ENCODE measurements at regions not wholly inside any gene's neighbourhood (a gene's known extent, or its start where the extent isn't known, plus 50 kb on each side); places are given as distances from the start of the nearest gene placed in this dataset.

DNA sequence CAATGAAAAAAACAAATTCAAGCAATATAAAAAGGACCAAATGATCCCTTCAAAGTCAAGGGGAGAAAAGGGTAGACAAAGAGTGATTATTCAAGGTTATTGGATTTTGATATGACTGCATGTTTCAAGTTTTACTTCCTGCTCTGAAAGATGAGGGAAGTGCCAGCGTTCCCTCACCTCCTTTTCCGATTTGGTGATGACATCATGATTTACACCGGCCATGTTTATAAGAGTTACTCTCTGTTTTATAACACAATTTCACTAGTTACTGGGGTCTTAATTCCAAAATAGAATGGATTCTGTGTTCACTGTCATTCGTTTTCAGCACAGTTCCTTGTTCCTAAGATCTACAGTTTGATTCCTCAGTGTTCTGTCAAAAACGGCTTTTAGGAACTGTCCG, 60.5 kb upstream of the CPXM2 start:
- no peaks in the 10 kb centered on the region for H3K4me1 Mint-ChIP-seq
- no peak overlapping the region for H3K4me3 ChIP-seq (ENCODE audit: control insufficient read depth in 1 of 2, extremely low read depth in 1 of 2, low read length in 1 of 2)
- no peak overlapping the region for H3K27ac ChIP-seq (ENCODE audit: low read length)
- no peak overlapping the region for H3K27ac Mint-ChIP-seq
- H3K36me3 ChIP-seq (ENCODE audit: control insufficient read depth in 2 of 2, extremely low read depth in 1 of 2, insufficient read depth in 1 of 2, low read length in 1 of 2), result no peaks in the 10 kb centered on the region
- no peaks in the 10 kb centered on the region for H3K4me1 ChIP-seq (ENCODE audit: control insufficient read depth in 1 of 2, extremely low read depth in 1 of 2, insufficient read depth in 2 of 2, low read length in 2 of 2)
- ChIA-PET POLR2A (no interaction called here), CTCF (no interaction called here)
- H3K27me3 Mint-ChIP-seq, result peaks cover 8 to 19% of the 10 kb centered on the region in 2 donors
- no peak for DNase-seq
- no peaks in the 10 kb centered on the region for H3K9me3 Mint-ChIP-seq
- no peak for ATAC-seq (replicated peaks in 1 of 4)
- H3K4me3 Mint-ChIP-seq, result no peak overlapping the region
- WGBS (ENCODE audit: insufficient coverage), result 63% methylated on average over 1 of the region's 6 CpGs
- H3K36me3 Mint-ChIP-seq, result no peaks in the 10 kb centered on the region
- peaks cover 2 to 16% of the 10 kb centered on the region in 2 experiments for H3K27me3 ChIP-seq (replicated peaks in 1 of 2; ENCODE audit: control insufficient read depth in 2 of 2, extremely low read depth in 1 of 2, insufficient read depth in 2 of 2, low read length in 1 of 2)
- H3K9me3 ChIP-seq, result no peaks in the 10 kb centered on the region

- H3K9me3 Mint-ChIP-seq, result no peaks in the 10 kb centered on the region
- no peak for DNase-seq
- H3K27me3 Mint-ChIP-seq, result peaks cover 8 to 19% of the 10 kb centered on the region in 2 donors
- no peaks in the 10 kb centered on the region for H3K4me1 Mint-ChIP-seq
- no peak overlapping the region for H3K4me3 Mint-ChIP-seq
- H3K4me3 ChIP-seq (ENCODE audit: control insufficient read depth in 1 of 2, extremely low read depth in 1 of 2, low read length in 1 of 2), result no peak overlapping the region
- POLR2A ChIA-PET, result no interaction called here
- peaks cover 2 to 16% of the 10 kb centered on the region in 2 experiments for H3K27me3 ChIP-seq (replicated peaks in 1 of 2; ENCODE audit: control insufficient read depth in 2 of 2, extremely low read depth in 1 of 2, insufficient read depth in 2 of 2, low read length in 1 of 2)
- ATAC-seq (replicated peaks in 1 of 4), result no peak
- CTCF ChIA-PET, result no interaction called here
- H3K27ac ChIP-seq (ENCODE audit: low read length), result no peak overlapping the region
- H3K36me3 Mint-ChIP-seq, result no peaks in the 10 kb centered on the region
- H3K36me3 ChIP-seq (ENCODE audit: control insufficient read depth in 2 of 2, extremely low read depth in 1 of 2, insufficient read depth in 1 of 2, low read length in 1 of 2), result no peaks in the 10 kb centered on the region
- no peaks in the 10 kb centered on the region for H3K9me3 ChIP-seq
- H3K27ac Mint-ChIP-seq, result no peak overlapping the region
- no peaks in the 10 kb centered on the region for H3K4me1 ChIP-seq (ENCODE audit: control insufficient read depth in 1 of 2, extremely low read depth in 1 of 2, insufficient read depth in 2 of 2, low read length in 2 of 2)
- WGBS (ENCODE audit: insufficient coverage), result 59% methylated on average over 3 of the region's 9 CpGs
These were observed 56.6 kb upstream of the CPXM2 start for GRCh38 chr10:123948030-123948823.

GRCh38 chr10:123945325-123945920, 53.8 kb upstream of the CPXM2 start:
- H3K27ac Mint-ChIP-seq, result no peak overlapping the region
- no peaks in the 10 kb centered on the region for H3K9me3 ChIP-seq
- CTCF ChIA-PET, result no interaction called here
- ATAC-seq (replicated peaks in 1 of 4), result no peak
- POLR2A ChIA-PET, result no interaction called here
- no peak overlapping the region for H3K4me3 ChIP-seq (ENCODE audit: control insufficient read depth in 1 of 2, extremely low read depth in 1 of 2, low read length in 1 of 2)
- H3K36me3 ChIP-seq (ENCODE audit: control insufficient read depth in 2 of 2, extremely low read depth in 1 of 2, insufficient read depth in 1 of 2, low read length in 1 of 2), result no peaks in the 10 kb centered on the region
- H3K27ac ChIP-seq (ENCODE audit: low read length), result no peak overlapping the region
- no peak for DNase-seq
- no peaks in the 10 kb centered on the region for H3K4me1 Mint-ChIP-seq
- 73% methylated on average over 2 of the region's 8 CpGs for WGBS (ENCODE audit: insufficient coverage)
- H3K36me3 Mint-ChIP-seq, result no peaks in the 10 kb centered on the region
- H3K4me1 ChIP-seq (ENCODE audit: control insufficient read depth in 1 of 2, extremely low read depth in 1 of 2, insufficient read depth in 2 of 2, low read length in 2 of 2), result no peaks in the 10 kb centered on the region
- peaks cover 0 to 12% of the 10 kb centered on the region in 2 experiments for H3K27me3 ChIP-seq (replicated peaks in 1 of 2; ENCODE audit: control insufficient read depth in 2 of 2, extremely low read depth in 1 of 2, insufficient read depth in 2 of 2, low read length in 1 of 2)
- no peak overlapping the region for H3K4me3 Mint-ChIP-seq
- no peaks in the 10 kb centered on the region for H3K9me3 Mint-ChIP-seq
- peaks cover 6 to 15% of the 10 kb centered on the region in 2 donors for H3K27me3 Mint-ChIP-seq

DNA sequence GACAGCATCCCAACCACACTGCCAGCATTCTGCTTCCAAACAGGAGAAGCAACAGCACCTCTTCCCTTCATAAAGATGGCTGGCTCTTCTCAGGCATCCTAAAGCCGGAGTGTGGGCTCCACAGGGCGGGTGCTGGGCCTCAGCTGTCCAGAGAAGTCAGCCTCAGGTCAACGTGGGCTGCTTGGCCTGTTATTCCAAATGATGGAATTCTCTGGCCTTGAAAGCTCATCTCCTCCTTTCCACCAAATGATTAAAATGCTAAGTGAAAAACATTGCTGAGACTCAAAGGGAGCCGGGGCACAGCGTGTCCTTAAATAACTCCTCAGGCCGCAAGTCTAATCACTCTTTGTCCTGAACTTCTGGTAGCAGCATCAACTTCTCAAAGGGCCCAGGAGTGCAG, 53.1 kb upstream of the CPXM2 start:
- Mint-ChIP-seq H3K9me3 (no peaks in the 10 kb centered on the region), H3K36me3 (no peaks in the 10 kb centered on the region), H3K27me3 (peaks cover 6 to 11% of the 10 kb centered on the region in 2 donors), H3K4me3 (no peak overlapping the region), H3K4me1 (no peaks in the 10 kb centered on the region), H3K27ac (no peak overlapping the region)
- Histone ChIP-seq H3K4me3 (ENCODE audit: control insufficient read depth in 1 of 2, extremely low read depth in 1 of 2, low read length in 1 of 2) (no peak overlapping the region), H3K9me3 (no peaks in the 10 kb centered on the region), H3K36me3 (ENCODE audit: control insufficient read depth in 2 of 2, extremely low read depth in 1 of 2, insufficient read depth in 1 of 2, low read length in 1 of 2) (no peaks in the 10 kb centered on the region), H3K27me3 (replicated peaks in 1 of 2; ENCODE audit: control insufficient read depth in 2 of 2, extremely low read depth in 1 of 2, insufficient read depth in 2 of 2, low read length in 1 of 2) (peaks cover 0 to 19% of the 10 kb centered on the region in 2 experiments), H3K27ac (ENCODE audit: low read length) (no peak overlapping the region), H3K4me1 (ENCODE audit: control insufficient read depth in 1 of 2, extremely low read depth in 1 of 2, insufficient read depth in 2 of 2, low read length in 2 of 2) (no peaks in the 10 kb centered on the region)
- DNase-seq (no peak), ATAC-seq (replicated peaks in 1 of 4) (no peak)
- ChIA-PET POLR2A (no interaction called here), CTCF (no interaction called here)
- WGBS (ENCODE audit: insufficient coverage), result 84% methylated on average over 4 of the region's 6 CpGs

DNA sequence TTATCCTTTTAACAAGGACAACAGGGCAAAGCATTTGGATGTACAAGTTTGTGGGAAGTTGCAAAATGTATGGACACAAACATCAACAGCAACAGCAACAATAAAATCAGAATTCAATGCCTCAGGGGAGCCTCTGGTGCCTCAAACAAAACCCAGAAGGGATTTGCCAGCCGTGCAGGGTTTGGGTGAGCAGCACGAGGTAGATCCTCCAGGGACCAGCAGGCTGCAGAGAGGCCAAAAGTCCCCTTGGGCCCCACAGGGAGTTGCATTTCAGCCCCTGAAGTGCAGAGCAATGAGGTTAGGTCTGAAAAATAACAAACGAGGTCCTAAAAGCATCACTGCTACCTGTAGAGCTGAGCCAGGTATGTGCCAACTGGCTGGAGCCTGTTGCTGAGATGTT, 51.7 kb upstream of the CPXM2 start:
- ChIA-PET CTCF (no interaction called here), POLR2A (no interaction called here)
- Histone ChIP-seq H3K4me1 (ENCODE audit: control insufficient read depth in 1 of 2, extremely low read depth in 1 of 2, insufficient read depth in 2 of 2, low read length in 2 of 2) (no peaks in the 10 kb centered on the region), H3K9me3 (no peaks in the 10 kb centered on the region), H3K27ac (ENCODE audit: low read length) (no peak overlapping the region), H3K4me3 (ENCODE audit: control insufficient read depth in 1 of 2, extremely low read depth in 1 of 2, low read length in 1 of 2) (no peak overlapping the region), H3K36me3 (ENCODE audit: control insufficient read depth in 2 of 2, extremely low read depth in 1 of 2, insufficient read depth in 1 of 2, low read length in 1 of 2) (no peaks in the 10 kb centered on the region), H3K27me3 (replicated peaks in 1 of 2; ENCODE audit: control insufficient read depth in 2 of 2, extremely low read depth in 1 of 2, insufficient read depth in 2 of 2, low read length in 1 of 2) (peaks cover 0 to 18% of the 10 kb centered on the region in 2 experiments)
- H3K9me3 Mint-ChIP-seq, result no peaks in the 10 kb centered on the region
- ATAC-seq (replicated peaks in 1 of 4), result no peak
- H3K27ac Mint-ChIP-seq, result no peak overlapping the region
- H3K4me3 Mint-ChIP-seq, result no peak overlapping the region
- DNase-seq, result no peak
- 54% methylated on average over 3 of the region's 3 CpGs for WGBS (ENCODE audit: insufficient coverage)
- H3K27me3 Mint-ChIP-seq, result peaks cover 4 to 5% of the 10 kb centered on the region in 2 donors
- H3K36me3 Mint-ChIP-seq, result no peaks in the 10 kb centered on the region
- H3K4me1 Mint-ChIP-seq, result no peaks in the 10 kb centered on the region

DNA sequence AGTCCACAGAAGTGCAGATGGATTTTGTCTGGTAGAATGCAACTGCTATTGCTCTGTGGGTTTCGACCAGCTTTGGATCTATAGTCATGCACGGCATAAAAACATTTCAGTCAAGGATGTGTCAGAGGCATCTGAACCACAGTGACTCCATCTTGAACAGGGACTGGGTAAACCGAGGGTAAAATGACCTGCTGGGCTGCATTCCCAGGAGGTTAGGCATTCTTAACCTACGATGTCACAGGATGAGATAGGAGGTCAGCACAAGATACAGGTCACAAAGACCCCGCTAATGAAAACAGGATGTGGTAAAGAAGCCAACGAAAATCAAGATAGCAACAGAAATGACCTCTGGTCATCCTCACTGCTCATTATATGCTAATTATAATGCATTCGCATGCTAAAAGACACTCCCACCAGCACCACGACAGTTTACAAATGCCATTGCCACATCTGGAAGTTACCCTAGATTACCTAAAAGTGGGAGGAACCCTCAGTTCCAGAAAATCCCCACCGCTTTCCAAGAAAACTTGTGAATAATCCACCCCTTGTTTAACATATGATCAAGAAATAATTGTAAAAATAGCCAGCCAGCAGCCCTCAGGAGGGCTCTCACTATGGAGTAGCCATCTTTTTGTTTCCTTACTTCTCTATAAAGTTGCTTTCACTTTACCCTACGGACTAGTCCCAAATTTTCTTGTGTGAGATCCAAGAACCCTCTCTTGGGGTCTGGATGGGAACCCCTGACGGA, 50.7 kb upstream of the CPXM2 start:
- ChIA-PET POLR2A (no interaction called here), CTCF (no interaction called here)
- Mint-ChIP-seq H3K9me3 (no peaks in the 10 kb centered on the region), H3K27me3 (no peaks in the 10 kb centered on the region), H3K4me1 (no peaks in the 10 kb centered on the region), H3K4me3 (no peak overlapping the region), H3K36me3 (no peaks in the 10 kb centered on the region), H3K27ac (no peak overlapping the region)
- ATAC-seq (replicated peaks in 1 of 4) (no peak), DNase-seq (peak in 1 of 35 experiments; percentile 2)
- 71% methylated on average over 6 of the region's 11 CpGs for WGBS (ENCODE audit: insufficient coverage)
- Histone ChIP-seq H3K36me3 (ENCODE audit: control insufficient read depth in 2 of 2, extremely low read depth in 1 of 2, insufficient read depth in 1 of 2, low read length in 1 of 2) (no peaks in the 10 kb centered on the region), H3K4me3 (ENCODE audit: control insufficient read depth in 1 of 2, extremely low read depth in 1 of 2, low read length in 1 of 2) (no peak overlapping the region), H3K9me3 (no peaks in the 10 kb centered on the region), H3K4me1 (ENCODE audit: control insufficient read depth in 1 of 2, extremely low read depth in 1 of 2, insufficient read depth in 2 of 2, low read length in 2 of 2) (no peaks in the 10 kb centered on the region), H3K27me3 (replicated peaks in 1 of 2; ENCODE audit: control insufficient read depth in 2 of 2, extremely low read depth in 1 of 2, insufficient read depth in 2 of 2, low read length in 1 of 2) (peaks cover 0 to 11% of the 10 kb centered on the region in 2 experiments), H3K27ac (ENCODE audit: low read length) (no peak overlapping the region)

Data from T-cell (primary cell).